ENCODE measurements at regions not wholly inside any gene's neighbourhood (a gene's known extent, or its start where the extent isn't known, plus 50 kb on each side); places are given as distances from the start of the nearest gene placed in this dataset.

- intact Hi-C loops (cut with DNase I), result no loop called here
- DNase-seq, result no peak
These were observed 113.5 kb downstream of the LHX9 start for GRCh38 chr1:198030682-198031081.

GRCh38 chr1:198031086-198031485 lies 113.9 kb downstream of the LHX9 start:
- intact Hi-C loops (cut with DNase I), result no loop called here
- no peak for DNase-seq

- intact Hi-C loops (cut with DNase I), result no loop called here
- DNase-seq, result no peak
These were observed 115.5 kb downstream of the LHX9 start for GRCh38 chr1:198032668-198033067.

- intact Hi-C loops (cut with DNase I), result no loop called here
- DNase-seq, result no peak
These were observed 115.9 kb upstream of the NEK7 start for GRCh38 chr1:198040880-198041279.

- intact Hi-C loops (cut with DNase I), result no loop called here
- DNase-seq, result no peak
These were observed 114.6 kb upstream of the NEK7 start for GRCh38 chr1:198042168-198042567.

GRCh38 chr1:198047913-198048312 lies 108.9 kb upstream of the NEK7 start:
- no peak for DNase-seq
- intact Hi-C loops (cut with DNase I), result no loop called here

- no peak for DNase-seq
- intact Hi-C loops (cut with DNase I), result no loop called here
These were observed 102.3 kb upstream of the NEK7 start for GRCh38 chr1:198054510-198054909.

GRCh38 chr1:198056255-198056654 lies 100.5 kb upstream of the NEK7 start:
- intact Hi-C loops (cut with DNase I), result no loop called here
- DNase-seq, result no peak

- DNase-seq, result no peak
- intact Hi-C loops (cut with DNase I), result no loop called here
These were observed 92.6 kb upstream of the NEK7 start for GRCh38 chr1:198064181-198064580.

GRCh38 chr1:198068285-198068684 lies 88.5 kb upstream of the NEK7 start:
- DNase-seq, result no peak
- intact Hi-C loops (cut with DNase I), result no loop called here

- intact Hi-C loops (cut with DNase I), result no loop called here
- no peak for DNase-seq
These were observed 84.6 kb upstream of the NEK7 start for GRCh38 chr1:198072177-198072576.

- intact Hi-C loops (cut with DNase I), result no loop called here
- no peak for DNase-seq
These were observed 81.5 kb upstream of the NEK7 start for GRCh38 chr1:198075296-198075695.

- no peak for DNase-seq
- intact Hi-C loops (cut with DNase I), result no loop called here
These were observed 77.3 kb upstream of the NEK7 start for GRCh38 chr1:198079432-198079951.

GRCh38 chr1:198082576-198082975 lies 74.2 kb upstream of the NEK7 start:
- no peak for DNase-seq
- intact Hi-C loops (cut with DNase I), result no loop called here

GRCh38 chr1:198083549-198083948 lies 73.2 kb upstream of the NEK7 start:
- no peak for DNase-seq
- intact Hi-C loops (cut with DNase I), result no loop called here

- intact Hi-C loops (cut with DNase I), result no loop called here
These were observed 72.4 kb upstream of the NEK7 start for GRCh38 chr1:198084241-198084908.

GRCh38 chr1:198086051-198086745 lies 70.6 kb upstream of the NEK7 start:
- no peak for DNase-seq
- intact Hi-C loops (cut with DNase I), result no loop called here

More at GRCh38 chr1:198084241-198084908, 72.4 kb upstream of the NEK7 start:
- no peak for DNase-seq

- intact Hi-C loops (cut with DNase I), result no loop called here
- no peak for DNase-seq
These were observed 69.0 kb upstream of the NEK7 start for GRCh38 chr1:198087831-198088230.

- peak in 2 of 42 donors; percentile 2 to 11 for DNase-seq
- intact Hi-C loops (cut with DNase I), result no loop called here
These were observed 68.3 kb upstream of the NEK7 start for GRCh38 chr1:198088360-198089071.

GRCh38 chr1:198096390-198096789 lies 60.4 kb upstream of the NEK7 start:
- intact Hi-C loops (cut with DNase I), result no loop called here

More at GRCh38 chr1:198096390-198096789, 60.4 kb upstream of the NEK7 start:
- DNase-seq, result no peak

All from head of caudate nucleus (tissue), 42 donors.